SKM-1 (cell line): ENCODE measurements at regions not wholly inside any gene's neighbourhood (a gene's known extent, or its start where the extent isn't known, plus 50 kb on each side); places are given as distances from the start of the nearest gene placed in this dataset.
"Not testable (repeated sequence)": the region's sequence is repeated elsewhere in the genome, so short reads cannot be mapped to it uniquely, and the experiment has no call there.

Experiments
- DNase-seq: peaks from one replicate; lab custom pipeline; 2025; ENCODE audit not compliant: unreplicated experiment; lab: John Stamatoyannopoulos, UW

- DNase-seq = no peak
Observed at GRCh38 chr12:9379023-9379742, 171.0 kb upstream of the PZP start.

- no peak for DNase-seq
Observed at GRCh38 chr12:9378430-9378835, 170.2 kb upstream of the PZP start.

GRCh38 chr12:9372202-9372601 is 164.0 kb upstream of the PZP start:
- no peak for DNase-seq

GRCh38 chr12:9367828-9368227 is 159.6 kb upstream of the PZP start:
- DNase-seq = no peak

- DNase-seq = no peak
Observed at GRCh38 chr12:9367201-9367600, 159.0 kb upstream of the PZP start.

- DNase-seq = no peak
Observed at GRCh38 chr12:9365296-9365695, 157.1 kb upstream of the PZP start.

- no peak for DNase-seq
Observed at GRCh38 chr12:9364224-9365176, 156.3 kb upstream of the PZP start.

- DNase-seq = no peak
Observed at GRCh38 chr12:9363145-9363544, 154.9 kb upstream of the PZP start.

- DNase-seq = no peak
Observed at GRCh38 chr12:9361879-9362326, 153.7 kb upstream of the PZP start.

GRCh38 chr12:9354009-9354754 is 146.0 kb upstream of the PZP start:
- DNase-seq = not testable (repeated sequence)

- DNase-seq = no peak
Observed at GRCh38 chr12:9351136-9351535, 142.9 kb upstream of the PZP start.

GRCh38 chr12:9349888-9350885 is 142.0 kb upstream of the PZP start:
- DNase-seq = no peak

GRCh38 chr12:9348906-9349518 is 140.8 kb upstream of the PZP start:
- no peak for DNase-seq

GRCh38 chr12:9347328-9348127 is 139.3 kb upstream of the PZP start:
- no peak for DNase-seq

GRCh38 chr12:9346866-9347327 is 138.7 kb upstream of the PZP start:
- DNase-seq = no peak

- no peak for DNase-seq
Observed at GRCh38 chr12:9345171-9345570, 137.0 kb upstream of the PZP start.

- DNase-seq = no peak
Observed at GRCh38 chr12:9344541-9344940, 136.3 kb upstream of the PZP start.

- DNase-seq = no peak
Observed at GRCh38 chr12:9343731-9344130, 135.5 kb upstream of the PZP start.
